B cell (primary cell): ENCODE measurements at regions not wholly inside any gene's neighbourhood (a gene's known extent, or its start where the extent isn't known, plus 50 kb on each side); places are given as distances from the start of the nearest gene placed in this dataset.
"Not testable (repeated sequence)": the region's sequence is repeated elsewhere in the genome, so short reads cannot be mapped to it uniquely, and the experiment has no call there.

Experiments
- ATAC-seq: fragments of 200-7000 bp; cut with Tn5 transposase; one replicate; pipeline ENCODE4 v1.10.0; 2021; ENCODE audit warnings: low read depth, mild to moderate bottlenecking, moderate number of reproducible peaks, moderate library complexity
- CTCF ChIA-PET: fragments of 350-600 bp; sonication (Branson Sonifier 250); formaldehyde crosslinking; loops from one replicate; lab custom pipeline; 2021; ENCODE audit warnings: antibody characterized with exemption, inconsistent platforms; lab: Charles Lee
- POLR2A ChIA-PET: fragments of 350-600 bp; sonication (Branson Sonifier 250); formaldehyde crosslinking; loops from one replicate; lab custom pipeline; 2021; ENCODE audit warnings: antibody characterized with exemption; lab: Charles Lee
- DNase-seq: peaks from one replicate; pipeline ENCODE4 v3.0.0; 2013
- H2AFZ ChIP-seq: 2 replicates; pipeline ENCODE4 v1.6.1; 2012; ENCODE audit warnings: mild to moderate bottlenecking, low read depth, low read length; ENCODE audit not compliant: insufficient read depth, poor library complexity, severe bottlenecking
- H3K27ac ChIP-seq, 2 donors: 1 replicate in 1 of 2; 2 replicates in 1 of 2; pipeline ENCODE4 v1.5.1; 2012 to 2013; ENCODE audit warnings: low read length in 2 of 2, mild to moderate bottlenecking in 2 of 2, moderate library complexity in 1 of 2
- H3K27me3 ChIP-seq, 4 experiments: fragments of 200-600 bp in 1 of 4; sonication (generic) in 1 of 4; replicated peaks in 1 of 4; 1 replicate in 2 of 4; 2 replicates in 2 of 4; pipeline versions ENCODE4 v1.6.1 to v1.7.0; 2013 to 2016; ENCODE audit warnings: low read length in 3 of 4, mild to moderate bottlenecking in 2 of 4, mixed read lengths in 1 of 4, moderate library complexity in 1 of 4; ENCODE audit not compliant: insufficient read depth in 4 of 4, control insufficient read depth in 3 of 4; ENCODE audit errors: control extremely low read depth in 1 of 4
- H3K36me3 ChIP-seq, 2 experiments: replicated peaks in 1 of 2; 1 replicate in 1 of 2; 2 replicates in 1 of 2; pipeline versions ENCODE4 v1.6.1 to v1.7.1; 2013; ENCODE audit warnings: low read length in 1 of 2; ENCODE audit not compliant: insufficient read depth in 2 of 2, control insufficient read depth in 1 of 2; ENCODE audit errors: control extremely low read depth in 1 of 2, extremely low read depth in 1 of 2
- H3K4me1 ChIP-seq, 2 donors: fragments of 200-600 bp in 1 of 2; sonication (generic) in 1 of 2; 1 replicate in 1 of 2; 2 replicates in 1 of 2; pipeline versions ENCODE4 v1.5.1 to v1.6.1; 2013 to 2017; ENCODE audit warnings: low read length in 2 of 2; ENCODE audit not compliant: control insufficient read depth in 2 of 2, insufficient read depth in 2 of 2
- H3K4me2 ChIP-seq: replicated peaks from 2 replicates; pipeline ENCODE3; 2012; ENCODE audit warnings: mild to moderate bottlenecking, low read depth, low read length; ENCODE audit not compliant: poor library complexity, severe bottlenecking
- H3K4me3 ChIP-seq, 5 experiments: fragments of 200-600 bp in 1 of 5; sonication (generic) in 1 of 5; 1 replicate in 3 of 5; 2 replicates in 2 of 5; pipeline versions ENCODE4 v1.5.1 to v1.7.0; 2011 to 2016; ENCODE audit warnings: low read length in 4 of 5, mild to moderate bottlenecking in 4 of 5, low read depth in 2 of 5, control low read depth in 1 of 5, moderate library complexity in 1 of 5; ENCODE audit not compliant: insufficient read depth in 1 of 5; ENCODE audit errors: control extremely low read depth in 1 of 5, extremely low read depth in 1 of 5
- H3K79me2 ChIP-seq: fragments of 200-600 bp; sonication (generic); one replicate; pipeline ENCODE4 v1.6.0; 2016; ENCODE audit warnings: low read length; ENCODE audit not compliant: control insufficient read depth, insufficient read depth
- H3K9ac ChIP-seq: fragments of 200-600 bp; sonication (generic); 2 replicates; pipeline ENCODE4 v1.6.1; 2017; ENCODE audit warnings: mild to moderate bottlenecking, low read length, moderate library complexity
- H3K9me3 ChIP-seq, 3 donors: one replicate each; pipeline versions ENCODE4 v1.6.1 to v1.7.1; 2013; ENCODE audit warnings: low read length in 2 of 3; ENCODE audit not compliant: control insufficient read depth in 2 of 3, insufficient read depth in 1 of 3; ENCODE audit errors: control extremely low read depth in 1 of 3
- H4K20me1 ChIP-seq: 2 replicates; pipeline ENCODE4 v1.6.0; 2012; ENCODE audit warnings: mild to moderate bottlenecking, low read length; ENCODE audit not compliant: insufficient read depth, control insufficient read depth, poor library complexity, severe bottlenecking
- H3K27ac Mint-ChIP-seq: one replicate; pipeline ENCODE4 v1.8.0; 2021; ENCODE audit warnings: mixed read lengths
- H3K27me3 Mint-ChIP-seq: one replicate; pipeline ENCODE4 v1.8.0; 2021; ENCODE audit warnings: mixed read lengths
- H3K4me1 Mint-ChIP-seq: one replicate; pipeline ENCODE4 v1.8.0; 2021; ENCODE audit warnings: mixed read lengths
- H3K4me3 Mint-ChIP-seq: one replicate; pipeline ENCODE4 v1.8.0; 2021; ENCODE audit warnings: mixed read lengths
- H3K9me3 Mint-ChIP-seq: one replicate; pipeline ENCODE4 v1.8.0; 2022; ENCODE audit warnings: mixed read lengths; ENCODE audit not compliant: insufficient read depth
- CTCF ChIP-seq: fragments of 200-600 bp; IDR thresholded peaks from one replicate; pipeline ENCODE4 v1.8.0; 2022; ENCODE audit warnings: antibody characterized with exemption, mild to moderate bottlenecking
- EZH2 ChIP-seq: IDR thresholded peaks from 2 replicates; pipeline ENCODE4 v1.6.1; 2012; ENCODE audit warnings: borderline replicate concordance, low read depth, mild to moderate bottlenecking, moderate library complexity, low read length; ENCODE audit not compliant: insufficient read depth, poor library complexity, severe bottlenecking
- WGBS: methylation state at CpG from one replicate; pipeline ENCODE4 v1.1.5; 2013; ENCODE audit warnings: missing lambda C conversion rate; ENCODE audit not compliant: insufficient coverage; 5-methylcytosine and 5-hydroxymethylcytosine counted together
- intact Hi-C: fragments of 100-400 bp; cut with micrococcal nuclease; formaldehyde crosslinking; loops from one replicate; pipeline ENCODE4 v1.10.0; 2022

DNA sequence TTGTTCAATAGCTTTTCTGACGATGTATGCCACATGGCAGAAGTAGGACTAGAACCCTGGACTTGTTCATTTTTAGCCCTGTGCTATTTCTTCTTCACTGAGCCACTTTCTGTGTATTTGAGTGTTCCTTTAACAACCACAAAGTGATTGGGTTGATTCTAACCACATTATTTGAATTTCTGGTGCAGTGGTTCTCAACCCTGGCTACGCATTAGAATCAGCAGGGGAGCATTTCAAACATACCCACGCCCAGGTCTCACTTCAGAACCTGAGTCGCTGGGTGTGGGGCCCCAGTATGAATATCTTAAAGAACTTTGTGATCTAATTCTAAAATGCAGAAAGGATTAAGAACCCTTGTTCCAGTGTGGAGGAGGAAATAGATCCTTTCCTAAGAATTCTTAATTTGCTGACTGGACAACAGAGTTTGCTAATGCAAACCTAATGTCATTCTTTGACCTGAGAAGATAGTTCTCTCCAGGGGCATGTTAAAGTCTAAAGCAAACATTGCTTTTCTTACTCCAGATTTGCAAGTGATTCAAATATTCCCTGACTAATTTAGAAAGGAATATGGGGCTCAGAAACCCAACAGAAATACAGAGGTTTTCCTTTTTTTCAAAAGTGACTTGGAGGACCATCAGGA, 75.4 kb upstream of the GDNF start:
- intact Hi-C loops = no loop called here
- ChIA-PET CTCF (no interaction called here), POLR2A (no interaction called here)
- Histone ChIP-seq H3K27me3 (peaks cover 0 to 3% (median 0%) of the 10 kb centered on the region in 4 experiments), H3K9me3 (no peaks in the 10 kb centered on the region), H3K4me1 (no peaks in the 10 kb centered on the region), H2AFZ (no peak overlapping the region), H4K20me1 (no peaks in the 10 kb centered on the region), H3K4me3 (no peak overlapping the region), H3K36me3 (no peaks in the 10 kb centered on the region), H3K79me2 (no peaks in the 10 kb centered on the region), H3K9ac (no peak overlapping the region), H3K4me2 (no peak overlapping the region), H3K27ac (no peak overlapping the region)
- TF ChIP-seq EZH2 (no peak), CTCF (no peak)
- Mint-ChIP-seq H3K27me3 (peaks cover 32% of the 10 kb centered on the region), H3K4me1 (no peaks in the 10 kb centered on the region), H3K9me3 (no peaks in the 10 kb centered on the region), H3K4me3 (no peak overlapping the region), H3K27ac (no peak overlapping the region)
- 68% methylated on average over 2 of the region's 4 CpGs for WGBS
- no peak for DNase-seq
- ATAC-seq = no peak

GRCh38 chr5:37909610-37910266, 69.9 kb upstream of the GDNF start:
- H3K9me3 Mint-ChIP-seq, H3K4me2 ChIP-seq, CTCF ChIA-PET, H3K4me1 ChIP-seq, H3K9ac ChIP-seq, DNase-seq, H3K36me3 ChIP-seq, H3K4me3 ChIP-seq, H3K9me3 ChIP-seq, H3K27me3 ChIP-seq, ATAC-seq, H3K27ac Mint-ChIP-seq, H4K20me1 ChIP-seq, POLR2A ChIA-PET, H3K27ac ChIP-seq, H3K4me1 Mint-ChIP-seq, H2AFZ ChIP-seq, H3K79me2 ChIP-seq, intact Hi-C loops, H3K4me3 Mint-ChIP-seq: not testable (repeated sequence)
- H3K27me3 Mint-ChIP-seq = peaks cover 45% of the 10 kb centered on the region
- WGBS = no CpG with 5 or more reads among the region's 5 CpGs
